NCI-H2227 (cell line): ENCODE measurements at regions not wholly inside any gene's neighbourhood (a gene's known extent, or its start where the extent isn't known, plus 50 kb on each side); places are given as distances from the start of the nearest gene placed in this dataset.
"Not testable (repeated sequence)": the region's sequence is repeated elsewhere in the genome, so short reads cannot be mapped to it uniquely, and the experiment has no call there.

Experiments used
- DNase-seq: peaks from one replicate; lab custom pipeline; 2025; ENCODE audit not compliant: unreplicated experiment; lab: John Stamatoyannopoulos, UW

- DNase-seq, result no peak
These were observed 183.2 kb upstream of the ZNF217 start for GRCh38 chr20:53776858-53777257.

DNA sequence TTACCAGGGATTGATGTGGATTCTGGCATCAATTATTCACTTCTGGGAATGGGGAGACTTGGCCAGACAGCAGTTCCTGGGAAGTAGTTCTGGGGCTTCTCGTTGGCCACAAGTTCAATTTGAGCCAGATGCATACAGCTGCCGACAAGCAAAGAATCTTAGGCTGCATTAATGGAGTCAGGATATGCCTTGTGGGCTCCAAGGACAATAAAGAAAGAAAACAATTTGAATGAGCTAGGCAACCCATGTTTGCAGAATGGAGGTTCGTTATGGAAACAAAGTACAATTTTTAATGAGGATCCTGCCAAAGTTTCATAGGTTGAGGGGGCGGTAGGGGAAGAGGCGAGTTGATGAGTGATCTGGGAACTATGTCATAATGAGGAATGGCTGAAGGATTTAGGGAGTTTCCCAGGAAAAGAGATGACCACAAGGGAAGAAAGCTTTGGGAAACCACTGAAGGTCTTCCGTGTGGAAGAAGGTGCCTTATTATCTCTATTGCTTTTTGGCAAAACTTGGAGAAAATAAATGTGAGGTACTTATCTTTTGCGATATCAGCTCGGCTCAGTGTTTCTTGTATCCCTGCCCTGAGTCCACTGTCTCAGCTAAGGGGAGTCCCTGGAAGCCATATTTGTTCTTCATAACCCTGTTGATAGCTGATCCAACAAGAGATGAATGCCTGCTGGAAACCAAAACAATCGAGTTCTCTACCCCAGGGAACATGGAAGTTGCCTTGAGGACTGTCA, 181.0 kb upstream of the ZNF217 start:
- DNase-seq, result no peak

GRCh38 chr20:53773792-53774401, 180.3 kb upstream of the ZNF217 start:
- no peak for DNase-seq

DNA sequence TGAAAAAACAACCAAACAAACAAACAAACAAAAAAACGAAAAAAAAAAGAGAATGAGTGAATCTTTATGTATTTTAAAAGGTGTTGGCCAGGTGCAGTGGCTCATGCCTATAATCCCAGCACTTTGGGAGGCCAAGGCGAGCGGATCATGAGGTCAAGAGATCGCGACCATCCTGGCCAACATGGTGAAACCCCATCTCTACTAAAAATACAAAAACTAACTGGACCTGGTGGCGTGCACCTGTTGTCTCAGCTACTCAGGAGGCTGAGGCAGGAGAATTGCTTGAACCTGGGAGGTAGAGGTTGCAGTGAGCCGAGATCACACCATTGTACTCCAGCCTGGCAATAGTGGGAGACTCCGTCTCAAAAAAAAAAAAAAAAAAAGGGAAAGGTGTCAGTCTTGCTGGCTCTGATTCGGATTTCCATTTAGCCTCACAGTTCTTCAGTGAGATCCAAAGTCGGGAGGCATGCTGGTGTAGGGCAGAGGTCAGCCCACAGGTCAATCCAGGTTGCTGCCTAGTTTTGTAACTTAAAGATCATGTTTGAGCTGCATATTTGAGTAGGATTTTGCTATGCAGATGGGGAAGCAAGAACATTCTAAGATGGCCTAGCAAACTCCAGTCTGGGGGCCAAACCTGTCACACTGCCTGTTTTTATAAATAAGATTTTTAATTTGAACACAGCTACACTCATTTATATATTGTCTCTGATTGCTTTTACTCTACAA, 179.6 kb upstream of the ZNF217 start:
- not testable (repeated sequence) for DNase-seq

- DNase-seq, result no peak
These were observed 175.4 kb upstream of the ZNF217 start for GRCh38 chr20:53769041-53769440.

DNA sequence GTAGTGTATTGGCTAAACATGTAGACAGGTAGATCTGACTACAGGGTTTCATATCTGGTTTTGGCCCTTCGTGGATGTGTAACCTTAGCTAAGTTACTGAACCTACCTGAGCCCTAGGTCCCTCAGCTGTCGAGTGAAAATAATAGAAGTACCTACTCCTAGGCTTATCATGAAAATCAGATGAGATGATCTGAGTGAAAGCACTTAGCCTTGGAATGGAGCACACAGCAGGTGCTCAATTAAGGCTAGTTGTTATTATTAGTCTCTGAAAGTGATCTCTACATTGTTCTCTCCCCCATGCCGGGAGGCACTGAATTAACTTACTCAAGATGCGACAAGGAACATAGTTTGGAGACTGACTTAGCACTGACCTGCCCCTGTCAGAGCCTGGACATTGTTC, 174.7 kb upstream of the ZNF217 start:
- peak; percentile 48 for DNase-seq

DNA sequence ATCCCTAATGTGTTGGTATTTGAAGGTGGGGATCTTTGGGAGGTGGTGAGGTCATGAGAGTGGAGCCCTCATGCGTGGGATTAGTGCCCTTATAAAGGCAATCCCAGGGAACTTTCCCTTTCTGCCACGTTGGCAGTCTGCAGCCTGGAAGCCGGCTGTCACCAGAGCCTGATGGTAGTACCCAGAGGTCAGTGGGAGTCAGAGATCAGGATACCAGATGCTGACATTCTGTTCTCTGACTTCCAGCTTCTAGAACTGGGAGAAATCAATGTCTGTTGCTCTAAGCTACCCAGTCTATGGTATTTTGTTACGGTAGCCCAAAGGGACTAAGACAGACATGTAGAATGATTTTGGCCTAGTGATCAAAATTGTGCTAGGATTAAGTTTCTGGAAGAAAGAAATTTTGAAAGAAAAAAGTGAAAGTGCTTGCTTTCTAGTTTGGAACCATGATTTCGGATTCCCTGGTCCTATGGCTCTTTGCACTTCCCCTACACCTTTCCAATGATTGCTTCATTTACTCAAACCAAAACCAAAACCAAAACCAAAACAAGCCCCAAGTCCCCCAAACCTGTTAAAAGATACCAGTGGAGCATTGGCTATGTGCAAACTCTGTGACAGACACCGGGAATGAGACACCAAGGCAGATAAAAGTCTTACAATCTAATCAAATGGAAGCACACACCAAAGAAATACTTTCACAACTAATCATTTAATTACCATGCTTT, 173.7 kb upstream of the ZNF217 start:
- DNase-seq, result no peak

GRCh38 chr20:53764415-53764800, 170.8 kb upstream of the ZNF217 start:
- DNase-seq, result no peak

GRCh38 chr20:53763707-53764414, 170.2 kb upstream of the ZNF217 start:
- DNase-seq, result peak; percentile 71

DNA sequence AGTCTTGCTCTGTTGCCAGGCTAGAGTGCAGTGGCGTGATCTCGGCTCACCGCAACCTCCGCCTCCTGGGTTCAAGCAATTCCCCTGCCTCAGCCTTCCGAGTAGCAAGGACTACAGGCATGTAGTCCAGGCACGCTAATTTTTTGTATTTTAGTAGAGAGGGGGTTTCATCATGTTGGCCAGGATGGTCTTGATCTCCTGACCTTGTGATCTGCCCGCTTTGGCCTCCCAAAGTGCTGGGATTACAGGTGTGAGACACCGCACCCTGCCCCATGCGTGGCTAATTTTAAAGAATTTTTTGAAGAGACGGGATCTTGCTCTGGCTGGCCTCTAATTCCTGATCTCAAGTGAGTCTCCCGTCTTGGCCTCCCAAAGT, 168.8 kb upstream of the ZNF217 start:
- DNase-seq, result not testable (repeated sequence)

DNA sequence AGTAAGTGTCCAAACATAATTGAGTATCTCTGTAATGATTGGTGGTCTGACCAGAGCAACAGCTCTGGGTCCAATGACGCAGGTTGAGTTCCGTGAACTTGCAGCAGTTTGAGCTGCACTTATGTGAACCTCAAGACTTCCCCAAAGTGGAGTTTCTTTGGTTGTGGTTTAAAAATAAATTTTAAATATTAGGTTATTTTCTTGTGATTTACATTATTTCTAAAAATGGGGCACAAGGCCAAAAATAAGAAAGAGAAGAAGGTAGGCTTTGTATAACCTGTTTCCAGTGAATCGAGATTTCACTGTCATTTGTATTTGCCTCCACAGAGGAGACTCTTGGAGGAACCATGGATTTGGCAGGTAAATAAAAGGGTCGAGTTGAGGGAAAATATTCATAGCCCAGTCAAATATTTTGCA, 166.4 kb upstream of the ZNF217 start:
- DNase-seq, result no peak

DNA sequence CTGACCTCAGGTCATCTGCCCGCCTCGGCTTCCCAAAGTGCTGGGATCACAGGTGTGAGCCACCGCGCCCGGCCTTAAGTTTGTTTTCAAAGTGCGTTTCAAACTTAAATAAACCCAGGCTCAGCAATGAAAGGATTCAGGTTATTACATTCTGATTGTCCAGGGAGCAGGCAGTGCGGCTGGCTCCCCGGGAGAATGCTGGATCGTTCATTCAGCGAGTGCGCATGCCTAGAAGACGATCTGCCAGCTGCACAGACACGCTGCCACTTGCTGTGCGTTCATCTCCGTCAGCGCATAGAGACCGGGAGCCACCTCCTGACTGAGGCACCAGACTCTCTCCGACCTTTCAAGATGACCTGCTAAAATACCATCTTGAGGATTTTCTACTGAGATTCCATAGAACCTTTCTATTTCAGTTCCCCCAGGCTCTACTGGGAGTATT, 163.9 kb upstream of the ZNF217 start:
- peak; percentile 83 for DNase-seq

DNA sequence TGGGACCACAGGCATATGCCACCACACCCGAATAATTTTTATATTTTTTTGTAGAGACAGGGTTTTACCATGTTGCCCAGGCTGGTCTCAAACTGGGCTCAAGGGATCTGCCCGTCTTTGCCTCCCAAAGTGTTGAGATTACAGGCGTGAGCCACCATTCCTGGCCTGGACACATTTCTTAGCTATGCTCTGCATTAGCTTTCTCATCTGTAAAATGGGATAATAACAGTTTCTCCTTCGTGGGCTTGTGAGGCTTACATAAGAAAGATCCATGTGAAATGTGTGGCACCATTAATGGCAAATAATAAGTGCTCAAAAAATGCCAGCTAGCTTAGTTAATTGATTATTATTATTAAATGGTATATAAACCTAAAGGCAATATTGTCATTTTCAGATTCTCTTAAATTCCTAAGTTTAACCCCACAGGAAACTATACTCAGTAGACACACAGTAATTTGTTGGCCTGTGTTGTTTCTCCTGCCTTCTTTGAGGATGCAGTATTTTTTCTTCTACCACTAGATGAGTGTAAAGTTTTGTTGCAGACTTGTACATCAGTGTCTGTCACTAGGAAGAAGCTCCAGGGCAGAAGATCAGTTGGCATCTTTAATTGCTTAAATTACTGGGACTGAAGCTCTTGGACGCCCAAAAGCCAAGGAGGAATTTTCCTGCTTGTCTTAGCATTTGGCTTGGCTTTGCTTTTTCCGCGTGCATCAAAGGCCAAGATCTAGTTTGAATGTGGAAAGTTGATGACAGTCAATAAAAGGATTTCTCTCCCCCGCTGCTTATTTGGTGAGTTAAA, 162.3 kb upstream of the ZNF217 start:
- peak; percentile 17 for DNase-seq

DNA sequence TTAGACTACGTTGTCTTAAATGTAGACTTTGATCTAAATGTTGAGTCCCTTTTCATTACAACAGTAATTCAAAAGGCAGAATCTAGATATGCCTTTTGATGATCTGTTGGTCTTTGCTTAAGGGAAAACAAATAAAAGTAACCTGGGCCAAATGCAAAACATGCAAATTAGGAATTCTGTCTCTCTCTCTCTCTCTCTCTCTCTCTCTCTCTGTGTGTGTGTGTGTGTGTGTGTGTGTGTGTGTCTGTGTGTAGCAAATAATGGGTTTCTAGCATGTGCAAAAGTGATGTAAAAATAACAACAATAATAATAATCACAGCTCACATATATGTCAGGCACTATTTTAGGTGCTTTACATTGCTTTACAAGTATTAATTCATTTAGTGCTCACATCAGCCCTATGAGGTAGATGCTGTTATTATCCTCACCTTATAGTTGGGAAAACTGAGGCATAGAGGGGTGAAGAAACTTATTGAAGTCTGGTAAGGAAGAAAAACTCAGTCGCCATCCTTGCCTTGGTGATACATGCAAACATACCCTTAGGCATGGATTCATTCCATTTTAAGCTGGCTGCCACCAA, 160.3 kb upstream of the ZNF217 start:
- no peak for DNase-seq

- peak; percentile 42 for DNase-seq
These were observed 159.6 kb upstream of the ZNF217 start for GRCh38 chr20:53752971-53753879.

DNA sequence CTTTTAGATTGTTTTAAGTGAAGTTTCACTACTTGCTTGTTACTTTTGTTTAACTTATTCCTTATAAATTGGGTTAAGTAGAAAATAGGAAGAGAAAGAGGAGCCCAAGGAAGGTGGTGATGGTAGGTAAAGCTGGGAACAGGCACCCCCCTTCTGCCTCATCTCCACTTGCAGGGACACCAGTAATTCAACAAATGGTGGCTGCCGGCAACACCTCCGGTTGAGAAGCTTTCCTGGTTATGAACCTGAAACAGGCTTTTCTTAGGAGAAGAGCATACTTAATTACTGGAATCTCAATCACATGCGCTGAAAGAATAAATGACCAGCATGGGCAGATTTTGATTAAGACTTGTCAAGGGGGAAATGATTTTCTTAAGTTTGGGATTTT, 158.9 kb upstream of the ZNF217 start:
- DNase-seq, result peak; percentile 23

- no peak for DNase-seq
These were observed 158.1 kb upstream of the ZNF217 start for GRCh38 chr20:53751620-53752318.
